ENCODE measurements at regions not wholly inside any gene's neighbourhood (a gene's known extent, or its start where the extent isn't known, plus 50 kb on each side); places are given as distances from the start of the nearest gene placed in this dataset.

DNA sequence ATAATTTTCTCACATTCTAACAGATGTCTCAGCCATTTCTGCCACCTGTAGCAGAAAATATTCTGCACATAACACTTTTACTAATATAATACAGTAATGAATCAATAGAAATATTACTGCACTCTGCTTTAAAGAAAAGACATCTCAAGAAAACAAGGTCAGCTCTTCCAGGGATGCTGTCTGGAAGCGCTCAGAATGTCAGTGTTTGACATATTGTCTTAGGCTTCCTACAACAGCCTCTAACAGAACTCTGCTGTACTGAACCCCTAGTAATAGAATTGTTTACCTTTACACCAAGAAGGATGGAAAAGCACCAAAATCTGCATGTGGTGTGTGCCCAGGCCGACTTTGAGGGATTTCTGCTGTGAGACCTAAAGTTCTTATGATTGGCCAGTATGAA, 61.9 kb upstream of the FSTL1 start:
- TF ChIP-seq, protein P1, sequence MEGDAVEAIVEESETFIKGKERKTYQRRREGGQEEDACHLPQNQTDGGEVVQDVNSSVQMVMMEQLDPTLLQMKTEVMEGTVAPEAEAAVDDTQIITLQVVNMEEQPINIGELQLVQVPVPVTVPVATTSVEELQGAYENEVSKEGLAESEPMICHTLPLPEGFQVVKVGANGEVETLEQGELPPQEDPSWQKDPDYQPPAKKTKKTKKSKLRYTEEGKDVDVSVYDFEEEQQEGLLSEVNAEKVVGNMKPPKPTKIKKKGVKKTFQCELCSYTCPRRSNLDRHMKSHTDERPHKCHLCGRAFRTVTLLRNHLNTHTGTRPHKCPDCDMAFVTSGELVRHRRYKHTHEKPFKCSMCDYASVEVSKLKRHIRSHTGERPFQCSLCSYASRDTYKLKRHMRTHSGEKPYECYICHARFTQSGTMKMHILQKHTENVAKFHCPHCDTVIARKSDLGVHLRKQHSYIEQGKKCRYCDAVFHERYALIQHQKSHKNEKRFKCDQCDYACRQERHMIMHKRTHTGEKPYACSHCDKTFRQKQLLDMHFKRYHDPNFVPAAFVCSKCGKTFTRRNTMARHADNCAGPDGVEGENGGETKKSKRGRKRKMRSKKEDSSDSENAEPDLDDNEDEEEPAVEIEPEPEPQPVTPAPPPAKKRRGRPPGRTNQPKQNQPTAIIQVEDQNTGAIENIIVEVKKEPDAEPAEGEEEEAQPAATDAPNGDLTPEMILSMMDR (IDR thresholded peaks at IDR 0.05): no peak
- no peak for TF ChIP-seq ZFX (IDR thresholded peaks at IDR 0.05; ENCODE audit: borderline replicate concordance)

DNA sequence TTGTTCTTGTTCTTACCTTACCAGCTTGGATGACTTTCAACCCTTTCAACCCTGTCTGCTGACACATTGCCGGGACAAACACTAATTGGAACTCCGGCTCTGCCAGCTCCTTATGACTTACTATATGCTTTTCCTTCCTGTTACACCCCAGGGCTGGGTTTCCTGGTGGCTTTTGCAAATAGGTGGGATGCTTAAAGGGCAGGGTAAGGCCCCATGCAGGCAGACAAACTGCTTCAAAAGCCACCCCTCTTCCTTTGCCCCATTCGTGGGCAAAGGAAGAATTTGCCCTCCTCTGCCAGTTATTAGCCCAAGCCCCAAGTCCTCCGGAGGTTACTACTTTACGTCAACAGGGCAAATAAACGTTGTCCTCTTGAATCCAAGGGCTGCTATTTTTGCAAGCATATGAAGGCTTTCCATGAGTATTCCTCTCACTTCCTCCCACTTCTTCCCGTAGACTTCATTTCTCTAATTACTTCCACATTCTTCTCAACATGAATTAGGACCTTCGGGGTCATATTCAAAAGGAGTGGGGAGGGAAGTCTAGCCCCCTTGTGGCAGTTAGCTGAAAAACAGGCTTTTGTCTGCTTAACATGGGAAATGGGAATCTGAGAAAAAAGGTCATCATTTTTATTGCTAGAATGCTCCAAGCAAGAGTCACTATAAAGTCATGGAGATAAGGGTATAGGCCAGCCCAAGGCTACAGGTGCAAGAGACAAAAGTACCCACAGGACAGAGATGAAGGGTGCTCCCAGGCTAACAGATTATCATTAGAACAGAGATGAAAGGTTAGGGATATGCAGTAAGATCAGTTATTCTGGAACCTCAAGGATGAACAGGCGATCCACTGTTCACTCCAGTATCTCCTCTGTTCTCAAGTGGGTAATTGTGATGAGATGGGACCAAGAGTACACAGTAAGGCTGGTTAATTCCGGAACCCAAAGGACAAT, 56.3 kb upstream of the FSTL1 start:
- no peak for TF ChIP-seq ZFX (IDR thresholded peaks at IDR 0.05; ENCODE audit: borderline replicate concordance)
- TF ChIP-seq, protein P1 (IDR thresholded peaks at IDR 0.05): peak; percentile 75
- H3K27ac ChIP-seq: no peak overlapping the region

More for the DNA sequence above, 61.9 kb upstream of the FSTL1 start:
- no peak overlapping the region for H3K27ac ChIP-seq

DNA sequence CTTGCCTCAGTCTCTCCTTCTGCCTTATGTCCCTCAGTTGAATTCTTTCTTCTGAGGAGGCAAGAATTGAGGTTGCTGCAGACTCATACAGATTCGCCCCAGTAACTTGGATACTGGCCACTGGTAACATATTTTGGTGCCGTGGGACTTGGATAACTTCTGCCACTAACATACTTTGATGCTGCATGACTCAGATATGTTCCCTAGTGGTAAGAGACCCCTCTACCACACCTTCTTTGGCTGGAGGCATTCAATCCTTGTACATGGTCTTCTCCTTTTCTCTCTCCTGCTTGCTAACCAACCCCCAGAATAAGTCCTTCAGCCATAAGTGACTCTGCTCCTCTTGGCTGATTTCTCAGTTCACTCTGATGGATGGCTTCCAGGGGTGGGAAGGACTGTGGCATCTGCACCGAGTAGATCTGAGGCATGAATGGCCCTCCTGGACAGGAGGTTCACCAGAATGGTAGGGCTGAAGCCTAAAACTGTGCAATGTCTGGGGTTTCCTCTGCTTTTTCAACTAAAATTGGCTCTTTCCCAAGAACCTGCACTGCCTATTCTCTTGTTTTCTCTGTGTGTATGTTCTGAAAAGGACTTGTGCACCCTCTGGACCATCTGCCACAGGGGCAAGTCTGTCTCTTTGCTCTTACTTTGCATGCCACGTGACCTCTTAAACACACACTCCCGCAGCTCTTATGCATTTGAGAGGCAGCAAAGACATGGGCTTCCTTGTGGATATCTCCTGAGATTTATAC, 55.5 kb upstream of the FSTL1 start:
- H3K27ac ChIP-seq: no peak overlapping the region
- no peak for TF ChIP-seq ZFX (IDR thresholded peaks at IDR 0.05; ENCODE audit: borderline replicate concordance)
- TF ChIP-seq, protein P1 (IDR thresholded peaks at IDR 0.05): no peak

DNA sequence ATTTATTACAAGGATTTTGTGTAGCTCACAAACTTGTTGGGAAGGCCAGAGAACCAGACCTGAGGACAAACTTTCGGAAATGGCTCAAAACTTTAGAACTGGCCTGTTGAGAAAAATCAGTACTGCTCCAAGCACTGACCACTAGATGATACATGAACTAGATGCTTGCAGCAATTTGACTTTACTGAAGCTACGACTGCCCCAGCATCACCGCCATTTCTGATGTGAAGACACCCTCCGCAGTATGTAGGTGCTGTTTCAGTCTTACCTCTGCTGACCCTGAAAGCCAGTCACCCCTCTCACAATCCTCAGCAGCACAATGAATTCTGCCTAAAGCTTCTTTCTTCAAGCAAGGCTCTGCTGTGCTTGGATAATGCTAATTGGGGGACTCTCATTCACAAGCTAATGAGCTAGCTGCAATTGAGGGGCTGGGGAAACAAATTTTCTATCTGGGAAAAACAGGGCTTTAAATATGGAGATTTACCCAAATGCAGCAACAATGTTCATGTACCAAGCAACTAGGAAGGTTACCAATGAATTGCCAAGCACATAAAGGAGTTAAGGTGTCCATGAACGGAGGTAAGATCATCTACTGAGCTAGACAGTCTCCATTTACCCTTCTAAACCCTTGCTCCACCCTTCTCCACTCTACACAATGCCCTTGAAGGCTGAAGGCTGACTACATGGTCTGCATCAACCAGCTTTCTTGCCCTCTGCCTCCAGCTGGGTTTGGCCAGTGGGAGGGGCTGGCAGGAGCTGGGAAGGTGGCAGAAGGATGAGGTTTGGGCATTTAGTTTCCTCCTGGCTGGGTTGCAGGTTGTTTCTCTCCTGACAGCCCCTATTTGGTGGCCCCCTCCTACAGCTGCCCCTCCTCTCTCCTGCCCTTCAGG, 53.2 kb upstream of the FSTL1 start:
- H3K27ac ChIP-seq: no peak overlapping the region
- no peak for TF ChIP-seq ZFX (IDR thresholded peaks at IDR 0.05; ENCODE audit: borderline replicate concordance)
- TF ChIP-seq, protein P1 (IDR thresholded peaks at IDR 0.05): no peak

DNA sequence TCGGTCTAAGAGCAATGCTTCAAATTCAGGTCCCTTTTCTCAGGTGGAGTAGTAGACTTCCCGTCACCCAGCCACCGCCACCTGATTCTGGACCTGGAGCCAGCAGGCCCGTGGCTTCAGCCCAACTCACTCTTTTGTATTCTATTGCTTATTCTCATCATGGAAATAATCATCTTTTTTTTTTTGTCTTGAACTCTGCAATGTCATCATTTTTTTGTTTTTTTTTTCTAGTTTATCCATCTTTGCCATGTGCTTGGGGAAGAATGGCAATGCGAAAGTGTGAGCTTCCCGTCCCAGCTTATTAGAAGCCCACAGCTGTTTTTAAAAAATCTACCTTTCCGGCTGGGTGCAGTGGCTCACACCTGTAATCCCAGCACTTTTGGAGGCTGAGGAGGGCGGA, 51.3 kb upstream of the FSTL1 start:
- no peak overlapping the region for H3K27ac ChIP-seq
- TF ChIP-seq, protein P1 (IDR thresholded peaks at IDR 0.05): no peak
- no peak for TF ChIP-seq ZFX (IDR thresholded peaks at IDR 0.05; ENCODE audit: borderline replicate concordance)

All from 22Rv1 (cell line).